HUES6 (cell line): ENCODE measurements at regions not wholly inside any gene's neighbourhood (a gene's known extent, or its start where the extent isn't known, plus 50 kb on each side); places are given as distances from the start of the nearest gene placed in this dataset.

ENCODE experiments used
- H3K27ac ChIP-seq: 2 replicates; pipeline ENCODE4 v1.7.0; 2013; ENCODE audit warnings: low read depth, mild to moderate bottlenecking, low read length, inconsistent platforms
- H3K27me3 ChIP-seq: 2 replicates; pipeline ENCODE4 v1.6.1; 2013; ENCODE audit warnings: low read length; ENCODE audit not compliant: control insufficient read depth, insufficient read depth
- H3K36me3 ChIP-seq: 2 replicates; pipeline ENCODE4 v1.6.1; 2013; ENCODE audit warnings: low read length; ENCODE audit not compliant: control insufficient read depth, insufficient read depth
- H3K4me1 ChIP-seq: 2 replicates; pipeline ENCODE4 v1.6.1; 2013; ENCODE audit warnings: low read length; ENCODE audit not compliant: control insufficient read depth, insufficient read depth
- H3K4me3 ChIP-seq: 2 replicates; pipeline ENCODE4 v1.5.1; 2013; ENCODE audit warnings: low read depth, low read length
- H3K9ac ChIP-seq: one replicate; pipeline ENCODE4 v1.6.1; 2013; ENCODE audit warnings: mild to moderate bottlenecking, low read length
- H3K9me3 ChIP-seq: 2 replicates; pipeline ENCODE4 v1.6.1; 2013; ENCODE audit warnings: low read depth, low read length; ENCODE audit not compliant: control insufficient read depth, insufficient read depth

- H3K9ac ChIP-seq: no peak overlapping the region
- H3K4me1 ChIP-seq: no peaks in the 10 kb centered on the region; the same call in 1 of the 2 replicates
- H3K27me3 ChIP-seq: no peaks in the 10 kb centered on the region
- no peaks in the 10 kb centered on the region for H3K36me3 ChIP-seq
- no peak overlapping the region for H3K4me3 ChIP-seq
- no peak overlapping the region for H3K27ac ChIP-seq
- no peaks in the 10 kb centered on the region for H3K9me3 ChIP-seq
Observed at GRCh38 chr16:86317813-86318650, 192.3 kb upstream of the FOXF1 start.

- H3K4me1 ChIP-seq: no peaks in the 10 kb centered on the region; the same call in 1 of the 2 replicates
- no peaks in the 10 kb centered on the region for H3K9me3 ChIP-seq
- H3K9ac ChIP-seq: no peak overlapping the region
- H3K27ac ChIP-seq: no peak overlapping the region
- no peak overlapping the region for H3K4me3 ChIP-seq
- H3K36me3 ChIP-seq: no peaks in the 10 kb centered on the region
- no peaks in the 10 kb centered on the region for H3K27me3 ChIP-seq
Observed at GRCh38 chr16:86319585-86320236, 190.6 kb upstream of the FOXF1 start.

GRCh38 chr16:86320237-86320595, 190.1 kb upstream of the FOXF1 start:
- Histone ChIP-seq H3K27ac (no peak overlapping the region), H3K9ac (no peak overlapping the region), H3K4me1 (no peaks in the 10 kb centered on the region; the same call in 1 of the 2 replicates), H3K4me3 (no peak overlapping the region), H3K9me3 (peaks cover 4% of the 10 kb centered on the region), H3K36me3 (no peaks in the 10 kb centered on the region), H3K27me3 (no peaks in the 10 kb centered on the region)

DNA sequence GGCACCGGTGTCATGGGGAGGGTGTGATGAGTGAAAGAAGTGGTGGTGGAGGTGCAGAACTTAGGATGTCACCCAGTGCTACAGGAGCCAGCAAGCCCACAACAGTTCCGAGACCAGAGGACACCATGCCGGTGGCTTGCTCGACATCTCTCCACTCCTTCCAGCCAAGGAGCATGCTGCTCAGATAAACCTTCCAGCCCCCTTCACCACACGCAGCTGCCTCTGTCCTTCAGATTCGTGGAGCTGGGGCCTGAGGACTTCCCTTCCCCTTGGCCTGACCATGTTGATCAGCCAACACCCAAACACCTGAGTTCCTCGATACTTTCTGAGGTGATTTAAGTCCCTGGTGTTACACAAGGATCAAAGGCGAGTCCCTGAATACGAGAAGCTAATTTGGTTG, 188.8 kb upstream of the FOXF1 start:
- Histone ChIP-seq H3K9ac (no peak overlapping the region), H3K36me3 (no peaks in the 10 kb centered on the region), H3K9me3 (peaks cover 10% of the 10 kb centered on the region), H3K4me1 (no peaks in the 10 kb centered on the region; the same call in 1 of the 2 replicates), H3K4me3 (no peak overlapping the region), H3K27ac (no peak overlapping the region), H3K27me3 (no peaks in the 10 kb centered on the region)

DNA sequence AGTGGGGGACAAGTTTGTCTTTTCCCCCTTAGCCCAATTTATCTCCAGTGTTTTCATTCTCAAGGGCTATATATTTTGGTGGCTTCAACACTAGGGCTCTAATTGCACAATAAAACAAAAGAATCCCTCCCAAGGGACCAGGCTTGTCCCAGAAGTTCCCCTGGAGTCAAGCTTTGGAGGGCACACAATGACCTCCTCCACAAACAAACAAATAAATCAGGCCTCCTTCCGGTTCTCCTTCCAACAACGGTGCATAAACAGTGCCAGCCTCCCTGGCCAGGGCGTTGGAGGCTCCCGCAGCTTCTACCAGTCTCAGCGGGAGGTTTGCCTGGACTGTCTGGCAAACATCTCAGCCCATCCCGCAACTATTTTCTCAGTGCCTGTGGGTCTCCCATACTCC, 188.0 kb upstream of the FOXF1 start:
- Histone ChIP-seq H3K27me3 (no peaks in the 10 kb centered on the region), H3K27ac (no peak overlapping the region), H3K36me3 (no peaks in the 10 kb centered on the region), H3K9ac (no peak overlapping the region), H3K4me3 (no peak overlapping the region), H3K9me3 (peaks cover 10% of the 10 kb centered on the region), H3K4me1 (no peaks in the 10 kb centered on the region; the same call in 1 of the 2 replicates)

GRCh38 chr16:86322806-86323205, 187.5 kb upstream of the FOXF1 start:
- H3K9me3 ChIP-seq: peaks cover 10% of the 10 kb centered on the region
- no peaks in the 10 kb centered on the region for H3K27me3 ChIP-seq
- H3K36me3 ChIP-seq: no peaks in the 10 kb centered on the region
- no peak overlapping the region for H3K9ac ChIP-seq
- no peaks in the 10 kb centered on the region; the same call in 1 of the 2 replicates for H3K4me1 ChIP-seq
- no peak overlapping the region for H3K4me3 ChIP-seq
- no peak overlapping the region for H3K27ac ChIP-seq

- no peak overlapping the region for H3K27ac ChIP-seq
- H3K4me3 ChIP-seq: no peak overlapping the region
- no peak overlapping the region for H3K9ac ChIP-seq
- H3K4me1 ChIP-seq: no peaks in the 10 kb centered on the region; the same call in 1 of the 2 replicates
- H3K9me3 ChIP-seq: peaks cover 10% of the 10 kb centered on the region
- H3K27me3 ChIP-seq: no peaks in the 10 kb centered on the region
- no peaks in the 10 kb centered on the region for H3K36me3 ChIP-seq
Observed at GRCh38 chr16:86324320-86324719, 186.0 kb upstream of the FOXF1 start.

DNA sequence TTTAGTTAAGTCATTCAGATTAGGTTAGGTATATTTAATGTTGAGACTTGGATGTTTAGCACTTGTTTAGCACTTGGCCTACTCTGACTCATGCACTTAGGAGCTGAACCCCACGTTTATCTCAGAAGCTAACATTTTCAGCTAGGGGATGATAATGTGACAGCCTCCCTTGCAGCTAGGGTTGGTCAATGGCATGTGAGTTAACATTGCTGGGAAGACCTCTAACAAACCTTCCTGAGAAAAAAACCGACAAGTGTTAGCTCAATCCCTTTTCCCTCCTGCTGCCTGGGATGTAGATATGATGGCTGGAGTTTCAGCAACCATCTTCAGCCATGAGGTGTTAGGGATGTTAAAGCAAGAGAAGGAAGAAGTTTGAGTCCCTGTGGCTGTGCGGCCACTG, 185.0 kb upstream of the FOXF1 start:
- Histone ChIP-seq H3K27ac (no peak overlapping the region), H3K9ac (no peak overlapping the region), H3K9me3 (peaks cover 10% of the 10 kb centered on the region), H3K27me3 (no peaks in the 10 kb centered on the region), H3K4me3 (no peak overlapping the region), H3K4me1 (no peaks in the 10 kb centered on the region; the same call in 1 of the 2 replicates), H3K36me3 (no peaks in the 10 kb centered on the region)

GRCh38 chr16:86325895-86326294, 184.4 kb upstream of the FOXF1 start:
- no peaks in the 10 kb centered on the region; the same call in 1 of the 2 replicates for H3K4me1 ChIP-seq
- no peaks in the 10 kb centered on the region for H3K36me3 ChIP-seq
- peaks cover 10% of the 10 kb centered on the region for H3K9me3 ChIP-seq
- H3K9ac ChIP-seq: no peak overlapping the region
- no peak overlapping the region for H3K4me3 ChIP-seq
- H3K27ac ChIP-seq: no peak overlapping the region
- no peaks in the 10 kb centered on the region for H3K27me3 ChIP-seq

- Histone ChIP-seq H3K27me3 (peaks cover 1% of the 10 kb centered on the region; the same call in 1 of the 2 replicates), H3K4me1 (no peaks in the 10 kb centered on the region; the same call in 1 of the 2 replicates), H3K9me3 (peaks cover 10% of the 10 kb centered on the region), H3K27ac (no peak overlapping the region), H3K4me3 (no peak overlapping the region), H3K36me3 (no peaks in the 10 kb centered on the region), H3K9ac (no peak overlapping the region)
Observed at GRCh38 chr16:86327321-86327720, 183.0 kb upstream of the FOXF1 start.

DNA sequence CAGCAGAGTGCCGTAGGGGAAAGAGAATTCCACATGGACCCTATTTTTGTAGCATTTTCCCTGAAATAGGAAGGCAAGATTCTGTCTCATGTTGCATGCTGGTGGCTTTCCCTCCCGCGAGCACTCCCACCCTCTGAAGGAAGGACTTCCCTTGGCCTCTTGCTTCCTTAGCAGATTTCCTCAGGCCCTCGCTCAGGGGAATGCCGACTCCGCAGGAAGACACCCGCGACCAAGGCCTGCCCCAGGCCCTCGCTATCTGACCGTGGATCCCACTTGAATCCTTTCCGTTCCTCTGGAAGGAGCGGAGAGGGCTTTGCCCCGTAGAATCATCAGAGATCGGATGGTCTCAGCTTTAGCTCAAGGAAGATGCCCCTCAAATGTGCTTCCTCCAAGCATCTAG, 179.4 kb upstream of the FOXF1 start:
- Histone ChIP-seq H3K27ac (no peak overlapping the region), H3K4me1 (peaks cover 12% of the 10 kb centered on the region; the same call in 1 of the 2 replicates), H3K27me3 (peaks cover 9% of the 10 kb centered on the region), H3K9me3 (peaks cover 1% of the 10 kb centered on the region), H3K4me3 (no peak overlapping the region), H3K9ac (no peak overlapping the region), H3K36me3 (no peaks in the 10 kb centered on the region)
